ENCODE measurements at regions not wholly inside any gene's neighbourhood (a gene's known extent, or its start where the extent isn't known, plus 50 kb on each side); places are given as distances from the start of the nearest gene placed in this dataset.
A peak's percentile ranks its signal among the peaks of the same experiment; 100 is the strongest.

GRCh38 chr16:14321542-14321941 is 250.4 kb downstream of the MRTFB start:
- WGBS, 10 experiments: 90 to 100% (median 100%) methylated on average over 1 to 3 of the region's 6 CpGs; no CpG with 5 or more reads in 5 of the 10 experiments
- in situ Hi-C loops (cut with MboI; ENCODE audit: low pct_unique_long_range_greater_than_20kb in 2 of 9, low sequenced_read_pairs in 9 of 9, unreplicated experiment in 9 of 9): loop anchor here in 2 of 9 experiments (25.0 kb wide), 1 partner anchor 216 kb away; no protein-coding TSS in a partner anchor
- no peak overlapping the region for H3K4me3 ChIP-seq
- H3K27ac ChIP-seq: no peak overlapping the region
- H3K4me1 ChIP-seq (replicated peaks in 1 of 2): peaks cover 0 to 8% of the 10 kb centered on the region in 2 donors
- ATAC-seq (replicated peaks in 6 of 8): peak in 2 of 8 experiments; percentile 4

- Histone ChIP-seq H3K4me3 (no peak overlapping the region), H3K27ac (no peak overlapping the region), H3K4me1 (replicated peaks in 1 of 2) (no peaks in the 10 kb centered on the region)
- WGBS, 10 experiments: 63 to 100% (median 100%) methylated on average over 1 to 3 of the region's 4 CpGs; no CpG with 5 or more reads in 3 of the 10 experiments
- ATAC-seq (replicated peaks in 6 of 8): no peak
- in situ Hi-C loops (cut with MboI; ENCODE audit: low pct_unique_long_range_greater_than_20kb in 2 of 9, low sequenced_read_pairs in 9 of 9, unreplicated experiment in 9 of 9): loop anchor here in 2 of 9 experiments (25.0 kb wide), 1 partner anchor 217 kb away; no protein-coding TSS in a partner anchor
These were observed 249.3 kb downstream of the MRTFB start for GRCh38 chr16:14320406-14320805.

All from motor neuron (in vitro differentiated cells).